Type B pancreatic cell (in vitro differentiated cells): ENCODE measurements at regions not wholly inside any gene's neighbourhood (a gene's known extent, or its start where the extent isn't known, plus 50 kb on each side); places are given as distances from the start of the nearest gene placed in this dataset.
"Not testable (repeated sequence)": the region's sequence is repeated elsewhere in the genome, so short reads cannot be mapped to it uniquely, and the experiment has no call there.

Experiments used
- DNase-seq: peaks from one replicate; pipeline ENCODE4 v3.0.0; 2021; ENCODE audit warnings: mixed read lengths; ENCODE audit not compliant: unreplicated experiment; ENCODE audit errors: extremely low spot score
- H3K27ac Mint-ChIP-seq: 2 replicates; pipeline ENCODE4 v1.8.0; 2021; ENCODE audit warnings: mild to moderate bottlenecking, mixed read lengths
- H3K27me3 Mint-ChIP-seq: 2 replicates; pipeline ENCODE4 v1.8.0; 2021; ENCODE audit warnings: mixed read lengths
- H3K36me3 Mint-ChIP-seq: 2 replicates; pipeline ENCODE4 v1.8.0; 2021; ENCODE audit warnings: mixed read lengths
- H3K4me1 Mint-ChIP-seq: one replicate; pipeline ENCODE4 v1.8.0; 2021; ENCODE audit warnings: mixed read lengths; ENCODE audit not compliant: unreplicated experiment
- H3K4me3 Mint-ChIP-seq: 2 replicates; pipeline ENCODE4 v1.8.0; 2021; ENCODE audit warnings: mild to moderate bottlenecking, mixed read lengths
- H3K9me3 Mint-ChIP-seq: 2 replicates; pipeline ENCODE4 v1.8.0; 2021; ENCODE audit warnings: mixed read lengths
- CTCF ChIP-seq: fragments of 200-600 bp; sonication (generic); conservative IDR thresholded peaks from 2 replicates; pipeline ENCODE4 v1.5.0; 2021; ENCODE audit warnings: antibody characterized with exemption, mild to moderate bottlenecking

GRCh38 chr14:106390401-106390800 lies 864.0 kb downstream of the TMEM121 start:
- H3K27ac Mint-ChIP-seq, result no peak overlapping the region
- H3K4me1 Mint-ChIP-seq, result no peaks in the 10 kb centered on the region
- no peak overlapping the region for H3K4me3 Mint-ChIP-seq
- peaks cover 3% of the 10 kb centered on the region for H3K36me3 Mint-ChIP-seq
- no peaks in the 10 kb centered on the region for H3K27me3 Mint-ChIP-seq
- DNase-seq, result no peak
- H3K9me3 Mint-ChIP-seq, result peaks cover 20% of the 10 kb centered on the region
- TF ChIP-seq CTCF, result no peak

GRCh38 chr14:106390947-106391346 lies 864.6 kb downstream of the TMEM121 start:
- peaks cover 20% of the 10 kb centered on the region for H3K9me3 Mint-ChIP-seq
- H3K27me3 Mint-ChIP-seq, result no peaks in the 10 kb centered on the region
- DNase-seq, result no peak
- peaks cover 3% of the 10 kb centered on the region for H3K36me3 Mint-ChIP-seq
- no peak overlapping the region for H3K27ac Mint-ChIP-seq
- H3K4me3 Mint-ChIP-seq, result no peak overlapping the region
- no peak for TF ChIP-seq CTCF
- no peaks in the 10 kb centered on the region for H3K4me1 Mint-ChIP-seq

DNA sequence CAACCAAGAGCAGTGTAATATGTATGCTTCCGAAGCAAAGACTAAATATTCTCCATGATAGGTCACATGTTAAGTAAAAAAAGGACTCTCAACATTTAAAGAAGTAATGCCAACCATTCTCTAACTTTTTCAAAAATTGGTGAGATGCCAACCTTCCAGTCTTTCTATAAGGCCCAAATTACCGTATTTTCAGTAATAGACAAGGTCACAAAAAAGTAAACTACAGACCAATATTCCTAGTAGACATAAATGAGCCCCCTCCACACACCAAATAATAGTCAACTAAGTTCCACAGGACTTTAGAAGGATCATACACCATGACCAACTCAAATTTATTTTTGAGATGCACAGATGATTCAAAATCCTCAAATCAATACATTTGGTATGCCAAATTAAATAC lies 867.4 kb downstream of the TMEM121 start:
- Mint-ChIP-seq H3K4me3 (no peak overlapping the region), H3K4me1 (no peaks in the 10 kb centered on the region), H3K9me3 (peaks cover 20% of the 10 kb centered on the region), H3K36me3 (peaks cover 3% of the 10 kb centered on the region), H3K27ac (no peak overlapping the region), H3K27me3 (no peaks in the 10 kb centered on the region)
- no peak for TF ChIP-seq CTCF
- DNase-seq, result no peak

DNA sequence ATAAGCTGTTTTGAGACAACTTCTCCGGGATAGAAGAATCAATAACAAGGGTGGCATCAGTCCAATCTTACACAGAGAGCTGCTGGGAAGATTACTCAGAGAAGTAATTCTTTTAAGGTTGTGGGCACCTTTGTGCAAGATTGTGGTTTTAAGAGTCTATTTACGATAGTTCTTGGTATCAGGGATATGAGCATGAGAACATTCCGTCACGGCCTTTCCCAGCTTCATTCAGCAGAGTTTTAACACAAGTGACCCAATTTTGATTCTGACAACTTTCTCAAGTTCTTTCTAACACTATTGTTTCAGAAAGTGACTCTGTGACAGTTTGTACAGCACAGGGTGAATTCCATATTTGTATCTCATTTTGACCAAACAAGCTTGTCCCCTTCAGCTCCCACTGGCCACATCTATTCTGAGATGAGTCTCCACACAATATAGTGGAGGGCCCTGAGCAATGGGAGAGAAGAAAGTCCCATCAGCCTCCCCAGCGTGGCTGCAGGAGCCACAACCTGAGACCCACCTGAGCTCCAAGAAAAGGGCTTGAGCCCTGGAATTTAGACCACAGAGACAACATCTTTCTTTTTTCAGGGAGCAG lies 869.2 kb downstream of the TMEM121 start:
- H3K36me3 Mint-ChIP-seq, result peaks cover 3% of the 10 kb centered on the region
- no peaks in the 10 kb centered on the region for H3K27me3 Mint-ChIP-seq
- DNase-seq, result no peak
- no peak overlapping the region for H3K4me3 Mint-ChIP-seq
- TF ChIP-seq CTCF, result no peak
- H3K4me1 Mint-ChIP-seq, result no peaks in the 10 kb centered on the region
- no peak overlapping the region for H3K27ac Mint-ChIP-seq
- H3K9me3 Mint-ChIP-seq, result peaks cover 18% of the 10 kb centered on the region

DNA sequence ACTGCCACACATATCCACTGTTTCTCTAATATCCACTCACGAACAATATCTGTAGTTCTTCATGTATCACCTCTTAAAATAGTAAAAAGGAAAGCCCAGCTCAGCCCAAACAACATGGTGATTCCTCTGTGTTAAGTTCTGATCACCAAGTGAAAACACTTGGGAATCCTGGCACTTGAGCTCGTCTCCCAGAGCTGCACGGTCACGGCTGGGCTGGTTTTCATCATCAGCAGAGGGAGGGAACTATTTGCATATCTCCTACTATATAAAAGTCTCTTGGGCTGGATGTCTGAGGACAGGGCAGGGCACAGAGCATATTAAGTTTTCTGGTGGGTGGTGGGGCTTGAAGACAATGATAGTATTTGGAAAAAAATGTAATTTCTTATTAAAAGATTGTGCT lies 870.6 kb downstream of the TMEM121 start:
- DNase-seq, result no peak
- no peaks in the 10 kb centered on the region for H3K4me1 Mint-ChIP-seq
- no peak overlapping the region for H3K27ac Mint-ChIP-seq
- TF ChIP-seq CTCF, result no peak
- no peaks in the 10 kb centered on the region for H3K36me3 Mint-ChIP-seq
- no peak overlapping the region for H3K4me3 Mint-ChIP-seq
- H3K9me3 Mint-ChIP-seq, result peaks cover 5% of the 10 kb centered on the region
- H3K27me3 Mint-ChIP-seq, result no peaks in the 10 kb centered on the region

DNA sequence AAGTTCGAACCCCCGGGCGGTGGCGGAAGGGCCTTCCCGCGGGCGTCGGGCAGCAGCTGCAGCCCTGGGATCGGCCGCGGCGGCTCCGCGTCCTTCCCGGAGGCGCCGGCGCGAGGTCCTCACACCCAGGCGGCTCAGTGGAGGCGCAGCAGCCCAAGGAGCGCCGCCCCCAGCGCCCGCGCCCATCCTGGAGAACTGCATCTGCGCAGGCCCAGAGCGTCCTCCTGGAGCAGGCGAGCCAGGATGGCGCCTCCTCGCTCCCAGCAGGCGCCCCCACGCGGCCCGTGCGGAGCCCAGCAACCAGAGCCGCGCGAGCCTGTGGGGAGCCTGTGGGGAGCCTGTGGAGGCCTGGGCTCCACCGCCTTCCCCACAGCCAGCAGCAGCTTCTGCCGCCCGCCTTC lies 872.5 kb downstream of the TMEM121 start:
- not testable (repeated sequence) for H3K36me3 Mint-ChIP-seq, H3K9me3 Mint-ChIP-seq, H3K27ac Mint-ChIP-seq, H3K27me3 Mint-ChIP-seq, H3K4me3 Mint-ChIP-seq, H3K4me1 Mint-ChIP-seq, DNase-seq

DNA sequence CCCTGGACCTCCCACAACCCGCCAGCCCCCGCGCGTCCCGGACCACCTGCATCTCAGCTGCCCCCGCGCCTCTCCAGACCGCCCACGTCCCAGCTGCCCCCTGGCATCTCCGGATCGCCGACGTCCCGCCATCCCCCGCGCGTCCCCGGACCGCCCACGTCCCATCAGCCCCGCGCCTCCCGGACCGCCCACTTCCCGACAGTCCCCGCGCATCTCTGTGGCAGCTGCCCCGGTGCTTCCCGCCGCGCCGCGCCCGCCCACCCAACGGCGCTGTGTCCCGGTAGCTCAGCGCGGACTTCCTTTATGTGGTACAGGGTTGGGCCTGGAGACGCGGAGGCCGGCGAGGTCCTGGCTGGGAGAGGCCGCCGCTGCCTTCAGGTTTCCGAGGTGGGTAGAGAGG lies 874.9 kb downstream of the TMEM121 start:
- not testable (repeated sequence) for H3K36me3 Mint-ChIP-seq, H3K27me3 Mint-ChIP-seq

DNA sequence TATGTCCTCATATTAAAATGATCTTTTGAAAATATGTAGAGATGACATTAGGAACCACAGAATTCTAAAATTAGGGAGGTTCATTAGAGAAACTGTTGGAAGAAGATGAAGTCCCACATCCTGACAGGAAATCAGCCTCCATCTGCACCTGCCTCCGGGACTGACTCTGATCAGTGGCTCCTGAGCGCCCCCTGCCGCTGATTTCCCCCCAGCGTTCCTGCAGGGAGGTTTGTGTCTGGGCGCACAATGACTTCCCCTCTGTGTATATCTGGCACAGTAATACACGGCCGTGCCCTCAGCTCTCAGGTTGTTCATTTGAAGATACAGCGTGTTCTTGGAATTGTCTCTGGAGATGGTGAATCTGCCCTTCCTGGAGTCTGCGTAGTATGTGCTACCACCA lies 883.8 kb downstream of the TMEM121 start:
- H3K27ac Mint-ChIP-seq, H3K4me3 Mint-ChIP-seq, DNase-seq, H3K36me3 Mint-ChIP-seq, H3K4me1 Mint-ChIP-seq, H3K27me3 Mint-ChIP-seq, H3K9me3 Mint-ChIP-seq: not testable (repeated sequence)

More for the DNA sequence above, 874.9 kb downstream of the TMEM121 start:
- DNase-seq, H3K27ac Mint-ChIP-seq, H3K4me3 Mint-ChIP-seq, H3K9me3 Mint-ChIP-seq, H3K4me1 Mint-ChIP-seq: not testable (repeated sequence)
